22Rv1 (cell line): ENCODE measurements at regions not wholly inside any gene's neighbourhood (a gene's known extent, or its start where the extent isn't known, plus 50 kb on each side); places are given as distances from the start of the nearest gene placed in this dataset.

ENCODE experiments used
- ZFX ChIP-seq: fragments of 450-650 bp; IDR thresholded peaks from 2 replicates; pipeline ENCODE4 v1.6.1; 2017; ENCODE audit warnings: antibody characterized with exemption, borderline replicate concordance
- TF ChIP-seq, protein P1 (sequence below): fragments of 450-650 bp; IDR thresholded peaks from 2 replicates; pipeline ENCODE4 v1.5.1; 2017; ENCODE audit warnings: mild to moderate bottlenecking

DNA sequence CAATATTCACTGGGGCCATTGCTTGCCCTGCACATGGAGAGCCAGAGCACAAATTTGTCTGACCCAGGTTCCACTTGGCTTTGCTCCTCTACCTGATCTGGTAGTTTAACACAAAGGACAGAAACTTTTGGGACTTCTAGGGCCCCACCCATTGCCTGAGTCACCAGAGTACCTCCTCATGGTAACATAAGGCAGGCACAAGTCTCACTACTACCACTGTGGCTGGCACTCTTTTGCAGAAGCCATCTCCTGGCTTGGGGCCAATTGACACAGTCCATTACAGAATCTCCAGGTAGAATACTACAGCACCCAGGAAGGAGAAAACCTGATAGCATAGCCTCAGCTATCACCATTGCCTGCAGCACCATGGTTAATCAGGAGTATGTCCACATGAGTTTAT is 52.6 kb upstream of the NAP1L2 start:
- TF ChIP-seq, protein P1, sequence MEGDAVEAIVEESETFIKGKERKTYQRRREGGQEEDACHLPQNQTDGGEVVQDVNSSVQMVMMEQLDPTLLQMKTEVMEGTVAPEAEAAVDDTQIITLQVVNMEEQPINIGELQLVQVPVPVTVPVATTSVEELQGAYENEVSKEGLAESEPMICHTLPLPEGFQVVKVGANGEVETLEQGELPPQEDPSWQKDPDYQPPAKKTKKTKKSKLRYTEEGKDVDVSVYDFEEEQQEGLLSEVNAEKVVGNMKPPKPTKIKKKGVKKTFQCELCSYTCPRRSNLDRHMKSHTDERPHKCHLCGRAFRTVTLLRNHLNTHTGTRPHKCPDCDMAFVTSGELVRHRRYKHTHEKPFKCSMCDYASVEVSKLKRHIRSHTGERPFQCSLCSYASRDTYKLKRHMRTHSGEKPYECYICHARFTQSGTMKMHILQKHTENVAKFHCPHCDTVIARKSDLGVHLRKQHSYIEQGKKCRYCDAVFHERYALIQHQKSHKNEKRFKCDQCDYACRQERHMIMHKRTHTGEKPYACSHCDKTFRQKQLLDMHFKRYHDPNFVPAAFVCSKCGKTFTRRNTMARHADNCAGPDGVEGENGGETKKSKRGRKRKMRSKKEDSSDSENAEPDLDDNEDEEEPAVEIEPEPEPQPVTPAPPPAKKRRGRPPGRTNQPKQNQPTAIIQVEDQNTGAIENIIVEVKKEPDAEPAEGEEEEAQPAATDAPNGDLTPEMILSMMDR: no peak
- no peak for TF ChIP-seq ZFX
